IMR-90 (cell line): ENCODE measurements at regions not wholly inside any gene's neighbourhood (a gene's known extent, or its start where the extent isn't known, plus 50 kb on each side); places are given as distances from the start of the nearest gene placed in this dataset.

Experiments used
- ATAC-seq: fragments of 200-7000 bp; cut with Tn5 transposase; 2 replicates; pipeline ENCODE4 v1.9.1; 2020; ENCODE audit warnings: low read depth, mild to moderate bottlenecking, moderate library complexity
- BruUV-seq: library from RNA; stranded (reverse); fragments of 400-500 nt; replicated peaks from 2 replicates; lab custom pipeline; 2021; lab: Mats Ljungman, UMichigan
- CTCF ChIA-PET: fragments of 300-600 bp; formaldehyde crosslinking; extraction: SDS; loops from one replicate; lab custom pipeline; 2021; ENCODE audit warnings: antibody characterized with exemption; lab: Yijun Ruan, JAX
- POLR2A ChIA-PET: fragments of 300-600 bp; sonication (Branson Sonifier 250); formaldehyde crosslinking; loops from one replicate; lab custom pipeline; 2022; ENCODE audit warnings: antibody characterized with exemption; ENCODE audit not compliant: unreplicated experiment; lab: Charles Lee
- DNase-seq: peaks from one replicate; pipeline ENCODE4 v3.0.0; 2013
- H2AFZ ChIP-seq: replicated peaks from 2 replicates; pipeline ENCODE3; 2013; ENCODE audit warnings: low read length, mild to moderate bottlenecking; ENCODE audit not compliant: poor library complexity
- H2AK5ac ChIP-seq: 2 replicates; pipeline ENCODE4 v1.6.1; 2013; ENCODE audit warnings: low read depth, low read length, inconsistent platforms
- H2AK9ac ChIP-seq: replicated peaks from 2 replicates; pipeline ENCODE3; 2013; ENCODE audit warnings: mild to moderate bottlenecking, low read depth, low read length, moderate library complexity; ENCODE audit not compliant: poor library complexity
- H2BK120ac ChIP-seq: 2 replicates; pipeline ENCODE4 v1.6.1; 2013; ENCODE audit warnings: low read depth, low read length, inconsistent platforms
- H2BK15ac ChIP-seq: 3 replicates; pipeline ENCODE4 v1.6.1; 2013; ENCODE audit warnings: low read depth, low read length, inconsistent platforms
- H2BK20ac ChIP-seq: 2 replicates; pipeline ENCODE4 v1.6.1; 2013; ENCODE audit warnings: low read depth, mild to moderate bottlenecking, inconsistent platforms, low read length, moderate library complexity
- H2BK5ac ChIP-seq: 2 replicates; pipeline ENCODE4 v1.6.1; 2013; ENCODE audit warnings: mild to moderate bottlenecking, low read depth, low read length, inconsistent platforms; ENCODE audit not compliant: poor library complexity, severe bottlenecking
- H3K14ac ChIP-seq: replicated peaks from 2 replicates; pipeline ENCODE4 v1.6.1; 2013; ENCODE audit warnings: low read depth, low read length, inconsistent platforms
- H3K18ac ChIP-seq: 2 replicates; pipeline ENCODE4 v1.6.1; 2013; ENCODE audit warnings: low read depth, low read length, control low read depth
- H3K23ac ChIP-seq: 2 replicates; pipeline ENCODE4 v1.6.1; 2013; ENCODE audit warnings: low read depth, low read length, inconsistent platforms
- H3K27ac ChIP-seq: 2 replicates; pipeline ENCODE4 v1.5.1; 2013; ENCODE audit warnings: mild to moderate bottlenecking, control low read depth, low read length; ENCODE audit not compliant: insufficient read depth
- H3K27me3 ChIP-seq: 2 replicates; pipeline ENCODE4 v1.6.1; 2013; ENCODE audit warnings: low read length; ENCODE audit not compliant: control insufficient read depth, insufficient read depth
- H3K36me3 ChIP-seq: 2 replicates; pipeline ENCODE4 v1.6.1; 2013; ENCODE audit warnings: low read length, mixed read lengths; ENCODE audit not compliant: control insufficient read depth, insufficient read depth
- H3K4ac ChIP-seq: 2 replicates; pipeline ENCODE4 v1.6.1; 2013; ENCODE audit warnings: low read depth, low read length, inconsistent platforms
- H3K4me1 ChIP-seq: 2 replicates; pipeline ENCODE4 v1.6.1; 2013; ENCODE audit warnings: low read length, mixed read lengths; ENCODE audit not compliant: control insufficient read depth, insufficient read depth
- H3K4me2 ChIP-seq: 2 replicates; pipeline ENCODE4 v1.6.1; 2013; ENCODE audit warnings: low read depth, mild to moderate bottlenecking, control low read depth, low read length, moderate library complexity
- H3K4me3 ChIP-seq: 2 replicates; pipeline ENCODE4 v1.5.1; 2013; ENCODE audit warnings: low read depth, mild to moderate bottlenecking, control low read depth, low read length, moderate library complexity; ENCODE audit not compliant: insufficient read depth
- H3K56ac ChIP-seq: 2 replicates; pipeline ENCODE4 v1.6.1; 2013; ENCODE audit warnings: low read length, inconsistent platforms; ENCODE audit not compliant: insufficient read depth; ENCODE audit errors: extremely low read depth
- H3K79me1 ChIP-seq, 2 experiments: 2 replicates each; pipeline ENCODE4 v1.6.1; 2013; ENCODE audit warnings: low read length in 2 of 2, inconsistent platforms in 1 of 2, low read depth in 1 of 2
- H3K9ac ChIP-seq: 2 replicates; pipeline ENCODE4 v1.6.1; 2013; ENCODE audit warnings: low read depth, low read length, control low read depth
- H3K9me1 ChIP-seq: 2 replicates; pipeline ENCODE4 v1.6.1; 2013; ENCODE audit warnings: low read length, inconsistent platforms; ENCODE audit not compliant: insufficient read depth
- H3K9me3 ChIP-seq: 2 replicates; pipeline ENCODE4 v1.6.1; 2013; ENCODE audit warnings: low read length; ENCODE audit not compliant: control insufficient read depth, insufficient read depth
- H4K20me1 ChIP-seq: 2 replicates; pipeline ENCODE4 v1.6.1; 2013; ENCODE audit warnings: low read length, inconsistent platforms; ENCODE audit not compliant: insufficient read depth
- H4K5ac ChIP-seq: 2 replicates; pipeline ENCODE4 v1.6.1; 2013; ENCODE audit warnings: mild to moderate bottlenecking, low read depth, low read length, control low read depth
- H4K8ac ChIP-seq, 2 experiments: 2 replicates each; pipeline ENCODE4 v1.6.1; 2013; ENCODE audit warnings: low read depth in 2 of 2, low read length in 2 of 2, control low read depth in 1 of 2, inconsistent platforms in 1 of 2
- H4K91ac ChIP-seq: 2 replicates; pipeline ENCODE4 v1.6.1; 2013; ENCODE audit warnings: low read depth, low read length, inconsistent platforms; ENCODE audit not compliant: insufficient read depth
- BHLHE40 ChIP-seq: fragments of 150-350 bp; IDR thresholded peaks from 2 replicates; pipeline ENCODE4 v1.6.1; 2016; ENCODE audit warnings: mild to moderate bottlenecking, low read depth, low read length
- MAZ ChIP-seq: IDR thresholded peaks from 2 replicates; pipeline ENCODE4 v1.6.1; 2012; ENCODE audit warnings: low read depth, mild to moderate bottlenecking, low read length, improper control_type of control experiment, moderate library complexity, borderline replicate concordance
- MXI1 ChIP-seq: IDR thresholded peaks from 2 replicates; pipeline ENCODE4 v1.6.1; 2012; ENCODE audit warnings: low read depth, mild to moderate bottlenecking, low read length, moderate library complexity, borderline replicate concordance
- NFE2L2 ChIP-seq: fragments of 150-350 bp; IDR thresholded peaks from 2 replicates; pipeline ENCODE4 v1.6.1; 2016; ENCODE audit warnings: low read depth, mild to moderate bottlenecking, low read length
- RAD21 ChIP-seq: IDR thresholded peaks from 2 replicates; pipeline ENCODE4 v1.6.1; 2012; ENCODE audit warnings: low read length, improper control_type of control experiment
- RCOR1 ChIP-seq: IDR thresholded peaks from 2 replicates; pipeline ENCODE4 v1.6.1; 2012; ENCODE audit warnings: mild to moderate bottlenecking, low read length, improper control_type of control experiment; ENCODE audit not compliant: insufficient replicate concordance
- RFX5 ChIP-seq: IDR thresholded peaks from 2 replicates; pipeline ENCODE4 v1.8.0; 2012; ENCODE audit warnings: low read depth, mild to moderate bottlenecking, low read length, moderate library complexity
- WGBS, 2 experiments: methylation state at CpG; one replicate each; pipeline versions ENCODE4 v1.1.5 to v1.1.7; 2013; ENCODE audit warnings: missing lambda C conversion rate in 2 of 2; ENCODE audit not compliant: insufficient read length in 1 of 2; ENCODE audit errors: extremely low coverage in 2 of 2; 5-methylcytosine and 5-hydroxymethylcytosine counted together
- dilution Hi-C: fragments of 300-500 bp; cut with HindIII; formaldehyde crosslinking; loops from one replicate; pipeline ENCODE4 v1.14.3; 2018; ENCODE audit warnings: low sequenced_read_pairs; ENCODE audit not compliant: unreplicated experiment
- in situ Hi-C: fragments of 300-500 bp; cut with MboI; formaldehyde crosslinking; loops from 3 replicates; pipeline ENCODE4 v1.14.3; 2019; ENCODE audit warnings: low sequenced_read_pairs, inconsistent platforms, mixed read lengths
- intact Hi-C: fragments of 100-400 bp; cut with micrococcal nuclease; formaldehyde crosslinking; loops from 2 replicates; pipeline ENCODE4 v1.10.0; 2022
- TF ChIP-seq, protein P1 (sequence below): fragments of 150-350 bp; IDR thresholded peaks from 2 replicates; pipeline ENCODE4 v1.6.1; 2017; ENCODE audit warnings: mild to moderate bottlenecking, antibody characterized with exemption, low read length, low read depth

DNA sequence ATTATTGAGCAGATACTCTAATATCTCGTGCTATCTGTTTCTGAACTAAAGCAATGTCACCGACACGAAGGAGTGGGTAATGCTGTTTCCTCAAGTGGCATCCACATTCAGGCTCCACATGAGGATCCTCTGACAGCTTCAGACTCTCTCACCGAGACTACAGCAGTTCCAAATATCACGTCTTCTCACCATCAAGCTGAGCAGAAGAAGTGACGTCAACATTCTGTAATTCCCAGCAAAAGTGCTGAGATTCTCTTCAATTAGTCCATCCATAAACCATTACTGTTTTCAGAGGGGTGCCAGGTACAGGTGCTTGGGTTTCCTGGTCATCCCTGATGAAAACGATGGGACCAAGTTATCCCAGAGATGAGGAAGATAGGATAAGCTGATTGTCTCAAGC, 110.0 kb upstream of the DACH1 start:
- H2AK5ac ChIP-seq = no peak overlapping the region
- no peak overlapping the region for H3K56ac ChIP-seq
- no peak overlapping the region for H2BK5ac ChIP-seq
- no peaks in the 10 kb centered on the region for H4K20me1 ChIP-seq
- no TSS peak for BruUV-seq
- dilution Hi-C loops (no loop called here), in situ Hi-C loops (no loop called here), intact Hi-C loops (no loop called here)
- H2BK15ac ChIP-seq = no peak overlapping the region
- TF ChIP-seq BHLHE40 (no peak), MAZ (no peak), RFX5 (no peak), MXI1 (no peak), RCOR1 (no peak), NFE2L2 (no peak), RAD21 (no peak)
- TF ChIP-seq, protein P1, sequence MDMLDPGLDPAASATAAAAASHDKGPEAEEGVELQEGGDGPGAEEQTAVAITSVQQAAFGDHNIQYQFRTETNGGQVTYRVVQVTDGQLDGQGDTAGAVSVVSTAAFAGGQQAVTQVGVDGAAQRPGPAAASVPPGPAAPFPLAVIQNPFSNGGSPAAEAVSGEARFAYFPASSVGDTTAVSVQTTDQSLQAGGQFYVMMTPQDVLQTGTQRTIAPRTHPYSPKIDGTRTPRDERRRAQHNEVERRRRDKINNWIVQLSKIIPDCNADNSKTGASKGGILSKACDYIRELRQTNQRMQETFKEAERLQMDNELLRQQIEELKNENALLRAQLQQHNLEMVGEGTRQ = no peak
- H3K4me2 ChIP-seq = no peak overlapping the region
- H3K4me1 ChIP-seq = no peaks in the 10 kb centered on the region
- no peak overlapping the region for H2AK9ac ChIP-seq
- no peak overlapping the region for H3K9ac ChIP-seq
- WGBS, 2 experiments = 80% methylated on average over 1 of the region's 7 CpGs; no CpG with 5 or more reads in 1 of the 2 experiments
- no peak overlapping the region for H3K4ac ChIP-seq
- no peak overlapping the region for H4K5ac ChIP-seq
- H3K9me3 ChIP-seq = peaks cover 2% of the 10 kb centered on the region; the same call in 1 of the 2 replicates
- no peak overlapping the region for H3K23ac ChIP-seq
- H3K4me3 ChIP-seq = no peak overlapping the region
- no peak overlapping the region for H3K27ac ChIP-seq
- POLR2A ChIA-PET = no interaction called here
- H4K8ac ChIP-seq = no peak overlapping the region
- H3K14ac ChIP-seq = no peak overlapping the region
- no peak overlapping the region for H2BK120ac ChIP-seq
- no peak overlapping the region for H2AFZ ChIP-seq
- no peaks in the 10 kb centered on the region for H3K9me1 ChIP-seq
- H3K36me3 ChIP-seq = no peaks in the 10 kb centered on the region
- no peak overlapping the region for H4K91ac ChIP-seq
- DNase-seq (no peak), ATAC-seq (no peak)
- no peak overlapping the region for H2BK20ac ChIP-seq
- H3K27me3 ChIP-seq = no peaks in the 10 kb centered on the region
- CTCF ChIA-PET = no interaction called here
- no peaks in the 10 kb centered on the region for H3K79me1 ChIP-seq
- no peak overlapping the region for H3K18ac ChIP-seq
